Stimulated activated CD4-positive, alpha-beta T cell treated with anti-CD3 and anti-CD28 coated beads, Interleukin-15, amount 100 ng/mL, for 1 hour (primary cell): ENCODE measurements at regions not wholly inside any gene's neighbourhood (a gene's known extent, or its start where the extent isn't known, plus 50 kb on each side); places are given as distances from the start of the nearest gene placed in this dataset.
"Not testable (repeated sequence)": the region's sequence is repeated elsewhere in the genome, so short reads cannot be mapped to it uniquely, and the experiment has no call there.

ENCODE experiments used
- DNase-seq, 2 donors: peaks; one replicate each; pipeline ENCODE4 v3.0.0-alpha.2; 2020; ENCODE audit warnings: low read depth in 1 of 2, low spot score in 1 of 2

- not testable (repeated sequence) for DNase-seq
Observed at GRCh38 chr21:8194042-8194441, 2327.3 kb upstream of the TPTE start.

- DNase-seq, result not testable (repeated sequence)
Observed at GRCh38 chr21:8197377-8198027, 2323.9 kb upstream of the TPTE start.

GRCh38 chr21:8205094-8205891 lies 2316.1 kb upstream of the TPTE start:
- not testable (repeated sequence) for DNase-seq

GRCh38 chr21:8205892-8206188 lies 2315.5 kb upstream of the TPTE start:
- DNase-seq, result not testable (repeated sequence)

GRCh38 chr21:8212986-8213550 lies 2308.3 kb upstream of the TPTE start:
- DNase-seq, result peak; percentile 78 to 79

GRCh38 chr21:8214539-8214938 lies 2306.8 kb upstream of the TPTE start:
- not testable (repeated sequence) for DNase-seq

- not testable (repeated sequence) for DNase-seq
Observed at GRCh38 chr21:8229366-8230150, 2291.8 kb upstream of the TPTE start.

GRCh38 chr21:8231252-8231651 lies 2290.1 kb upstream of the TPTE start:
- not testable (repeated sequence) for DNase-seq

- not testable (repeated sequence) for DNase-seq
Observed at GRCh38 chr21:8233000-8233399, 2288.4 kb upstream of the TPTE start.

GRCh38 chr21:8234059-8234458 lies 2287.3 kb upstream of the TPTE start:
- not testable (repeated sequence) for DNase-seq

- DNase-seq, result not testable (repeated sequence)
Observed at GRCh38 chr21:8244723-8245641, 2276.4 kb upstream of the TPTE start.

- DNase-seq, result not testable (repeated sequence)
Observed at GRCh38 chr21:8245642-8246402, 2275.6 kb upstream of the TPTE start.

- not testable (repeated sequence) for DNase-seq
Observed at GRCh38 chr21:8251701-8252100, 2269.7 kb upstream of the TPTE start.

GRCh38 chr21:8255094-8255493 lies 2266.3 kb upstream of the TPTE start:
- peak in 1 of 2 donors; percentile 4 for DNase-seq

GRCh38 chr21:8257083-8257799 lies 2264.1 kb upstream of the TPTE start:
- DNase-seq, result peak in 1 of 2 donors; percentile 0

- not testable (repeated sequence) for DNase-seq
Observed at GRCh38 chr21:8260065-8260627, 2261.2 kb upstream of the TPTE start.
